HCT116 (cell line): ENCODE measurements at regions not wholly inside any gene's neighbourhood (a gene's known extent, or its start where the extent isn't known, plus 50 kb on each side); places are given as distances from the start of the nearest gene placed in this dataset.

Source experiments
- CEBPB ChIP-seq: IDR thresholded peaks from 2 replicates; pipeline ENCODE4 v1.6.1; 2012; ENCODE audit warnings: low read depth
- CTCF ChIP-seq, 3 experiments: fragments of 200-600 bp in 1 of 3; sonication (generic) in 1 of 3; IDR thresholded peaks in 2 of 3; conservative IDR thresholded peaks in 1 of 3; 2 replicates each; pipeline ENCODE4 v1.5.1; 2012 to 2017; ENCODE audit warnings: low read depth in 2 of 3, low read length in 2 of 3, antibody characterized with exemption in 1 of 3, borderline replicate concordance in 1 of 3, control low read depth in 1 of 3, mild to moderate bottlenecking in 1 of 3, mixed read lengths in 1 of 3, mixed run types in 1 of 3, moderate library complexity in 1 of 3; ENCODE audit not compliant: insufficient read depth in 1 of 3
- EZH2 ChIP-seq: fragments of 200-600 bp; sonication (generic); IDR thresholded peaks from 2 replicates; pipeline ENCODE4 v1.6.1; 2017; ENCODE audit warnings: antibody characterized with exemption, mixed run types
- FOSL1 ChIP-seq: IDR thresholded peaks from 2 replicates; pipeline ENCODE4 v1.6.1; 2012; ENCODE audit warnings: low read depth
- JUND ChIP-seq: IDR thresholded peaks from 2 replicates; pipeline ENCODE4 v1.6.1; 2012
- MAX ChIP-seq: IDR thresholded peaks from 2 replicates; pipeline ENCODE4 v1.6.1; 2012
- POLR2A ChIP-seq: IDR thresholded peaks from 2 replicates; pipeline ENCODE4 v1.7.0; 2011; ENCODE audit warnings: borderline replicate concordance; ENCODE audit not compliant: insufficient read depth, insufficient read length; ENCODE audit errors: extremely low read depth
- POLR2AphosphoS5 ChIP-seq: IDR thresholded peaks from 2 replicates; pipeline ENCODE4 v1.6.1; 2011; ENCODE audit warnings: mild to moderate bottlenecking, low read depth, low read length, moderate library complexity
- RAD21 ChIP-seq: IDR thresholded peaks from 2 replicates; pipeline ENCODE4 v1.6.1; 2012; ENCODE audit warnings: low read depth, mild to moderate bottlenecking
- REST ChIP-seq: IDR thresholded peaks from 2 replicates; pipeline ENCODE4 v1.6.1; 2012; ENCODE audit warnings: low read depth
- SP1 ChIP-seq: IDR thresholded peaks from 2 replicates; pipeline ENCODE4 v1.6.1; 2012; ENCODE audit warnings: low read depth
- TCF7L2 ChIP-seq: IDR thresholded peaks from 2 replicates; pipeline ENCODE4 v1.7.0; 2011; ENCODE audit warnings: borderline replicate concordance, inconsistent platforms; ENCODE audit not compliant: insufficient read depth, insufficient read length; ENCODE audit errors: extremely low read depth
- ZBTB33 ChIP-seq: IDR thresholded peaks from 2 replicates; pipeline ENCODE4 v1.6.1; 2011; ENCODE audit warnings: mild to moderate bottlenecking, low read length, moderate library complexity; ENCODE audit not compliant: insufficient replicate concordance; ENCODE audit errors: extremely low read depth
- ZNF274 ChIP-seq: fragments of 200-500 bp; sonication (Bioruptor generic); IDR thresholded peaks from 2 replicates; pipeline ENCODE4 v1.6.1; 2014; ENCODE audit warnings: mild to moderate bottlenecking, low read depth, low read length, inconsistent platforms

- TF ChIP-seq SP1 (no peak), TCF7L2 (no peak), EZH2 (no peak), RAD21 (no peak), REST (no peak), CTCF (IDR thresholded peaks at IDR 0.05 in 2 of 3, conservative IDR thresholded peaks at IDR 0.05 in 1 of 3; ENCODE audit: borderline replicate concordance in 1 of 3, insufficient read depth in 1 of 3, low read depth in 2 of 3, low read length in 2 of 3) (no peak), FOSL1 (no peak), POLR2AphosphoS5 (no peak), JUND (no peak), MAX (no peak), ZBTB33 (no peak), POLR2A (no peak), ZNF274 (no peak), CEBPB (no peak)
Observed at GRCh38 chr2:191478799-191479679, 198.9 kb upstream of the NABP1 start.
